Epidermal melanocyte (primary cell): ENCODE measurements at regions not wholly inside any gene's neighbourhood (a gene's known extent, or its start where the extent isn't known, plus 50 kb on each side); places are given as distances from the start of the nearest gene placed in this dataset.
"Not testable (repeated sequence)": the region's sequence is repeated elsewhere in the genome, so short reads cannot be mapped to it uniquely, and the experiment has no call there.

ENCODE experiments used
- DNase-seq: peaks from one replicate; pipeline ENCODE4 v3.0.0; 2011; ENCODE audit warnings: low spot score; ENCODE audit not compliant: insufficient read length

DNA sequence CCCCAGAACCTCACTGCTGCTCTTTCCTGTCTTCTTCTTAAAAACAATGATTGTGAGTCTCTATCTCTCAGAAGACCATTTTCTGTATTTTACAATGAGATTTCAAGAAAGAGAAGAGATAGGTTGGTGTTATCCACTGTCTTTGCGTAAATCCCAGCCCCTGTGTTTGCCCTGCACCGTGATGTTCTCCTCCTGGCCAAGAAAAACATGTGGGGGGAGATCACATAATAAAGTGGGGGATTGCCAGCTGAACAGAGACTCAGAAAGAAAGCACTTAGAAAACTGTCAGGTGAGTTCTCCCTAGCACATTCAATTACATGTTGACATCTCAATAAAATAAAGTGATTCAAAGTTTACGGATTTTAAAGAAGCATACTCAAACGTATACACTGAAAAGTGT, 105.0 kb upstream of the PITRM1 start:
- no peak for DNase-seq

DNA sequence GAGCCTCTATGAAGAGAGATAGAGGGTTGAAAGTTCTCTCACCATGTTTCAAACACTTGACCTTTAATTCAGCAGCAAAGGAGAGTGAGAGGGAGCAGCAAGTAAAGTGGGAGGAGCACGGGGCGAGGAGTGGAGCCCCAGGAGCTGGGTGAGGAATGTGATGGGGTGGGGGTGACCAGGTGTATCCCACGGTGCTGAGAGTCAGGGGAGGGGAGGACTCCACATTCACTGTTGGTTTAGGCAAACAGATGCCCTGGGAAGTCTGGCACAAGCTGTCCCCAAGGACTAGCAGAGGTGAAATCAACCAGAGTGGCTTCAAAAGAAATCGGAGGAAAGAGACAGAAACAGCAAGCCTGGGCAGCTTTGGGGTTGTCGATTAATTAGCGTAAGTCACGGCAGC, 101.8 kb upstream of the PITRM1 start:
- no peak for DNase-seq

DNA sequence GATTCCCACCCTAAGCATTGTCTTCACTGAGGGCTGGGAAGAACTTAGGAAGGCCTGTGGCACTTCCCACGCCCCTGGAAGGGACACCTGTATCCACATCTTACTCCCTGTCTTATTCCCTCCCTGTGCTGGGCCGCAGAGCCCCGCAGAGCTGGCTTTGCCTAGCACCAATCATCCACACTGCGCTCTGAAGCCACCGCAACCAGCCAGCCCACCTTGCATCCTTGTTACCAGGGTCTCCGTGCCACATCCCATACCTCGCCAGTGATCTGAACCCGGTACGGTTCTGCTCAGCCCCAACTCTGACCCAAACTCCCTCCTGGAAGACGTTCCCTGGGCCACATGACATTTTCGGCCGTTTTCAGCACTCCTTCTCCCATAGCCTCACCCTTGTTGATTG, 101.4 kb upstream of the PITRM1 start:
- no peak for DNase-seq

- DNase-seq = no peak
These were observed 99.7 kb upstream of the PITRM1 start for GRCh38 chr10:3272300-3272699.

GRCh38 chr10:3271354-3272115, 99.0 kb upstream of the PITRM1 start:
- DNase-seq = no peak

- DNase-seq = no peak
These were observed 98.2 kb upstream of the PITRM1 start for GRCh38 chr10:3270577-3271316.

DNA sequence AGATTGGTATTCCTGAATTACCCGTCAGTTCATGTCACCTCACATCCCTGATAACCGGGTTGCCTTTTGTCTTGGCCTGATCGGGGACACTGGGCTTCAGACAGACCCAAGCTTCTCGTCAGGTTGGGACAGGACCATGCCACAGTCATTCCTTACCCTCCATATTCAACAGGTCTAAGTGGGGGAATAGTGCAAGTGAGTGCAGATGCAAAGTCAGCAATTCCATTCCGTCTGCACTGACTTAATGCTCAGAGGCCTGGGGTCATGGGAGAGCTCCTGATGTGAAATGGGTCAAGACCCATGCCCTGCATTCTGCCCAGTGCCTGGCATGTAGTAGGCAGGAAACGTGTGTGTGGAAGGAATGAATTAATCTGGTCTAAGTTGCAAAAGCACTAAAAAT, 95.4 kb upstream of the PITRM1 start:
- no peak for DNase-seq

DNA sequence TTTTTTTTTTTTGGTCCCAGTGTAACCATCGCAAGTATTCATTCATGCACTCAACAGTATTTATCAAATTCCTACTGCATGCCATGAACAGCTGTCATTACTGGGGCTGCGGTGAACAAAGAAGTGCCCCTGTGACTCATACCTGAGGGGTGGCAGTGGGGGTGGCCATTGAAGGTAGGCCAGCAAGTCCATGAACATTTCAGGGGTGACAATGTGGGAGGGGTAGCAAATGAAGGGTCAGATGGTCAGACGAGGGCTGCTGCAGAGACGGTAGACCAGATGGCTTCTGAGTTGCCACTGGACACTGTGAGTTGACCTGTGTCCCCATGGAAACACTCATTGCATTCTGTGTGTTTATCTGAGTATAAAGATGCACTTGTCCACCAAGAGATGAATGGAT, 92.5 kb upstream of the PITRM1 start:
- no peak for DNase-seq

- no peak for DNase-seq
These were observed 91.7 kb upstream of the PITRM1 start for GRCh38 chr10:3264161-3264761.

DNA sequence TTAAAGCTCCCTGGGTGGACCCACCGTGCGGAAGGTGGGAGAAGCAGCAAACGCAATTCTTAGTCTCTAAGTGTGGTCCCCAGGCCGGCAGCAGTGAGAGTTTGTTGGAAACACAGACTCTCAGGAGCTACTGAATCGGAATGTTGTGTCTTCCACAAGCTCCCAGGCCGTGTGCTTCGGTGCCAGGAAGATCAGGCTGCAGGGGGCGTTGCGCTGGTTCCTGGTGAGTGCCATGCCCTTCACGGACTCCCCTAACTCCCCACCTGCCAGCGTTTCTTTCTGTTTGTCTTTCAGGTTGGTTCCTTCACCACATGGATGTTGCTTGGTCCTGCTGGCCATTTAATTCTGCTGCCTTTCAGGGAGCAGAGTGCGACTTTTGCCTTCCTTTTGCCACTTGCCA, 91.2 kb upstream of the PITRM1 start:
- DNase-seq = no peak

GRCh38 chr10:3263082-3263481, 90.5 kb upstream of the PITRM1 start:
- DNase-seq = no peak

DNA sequence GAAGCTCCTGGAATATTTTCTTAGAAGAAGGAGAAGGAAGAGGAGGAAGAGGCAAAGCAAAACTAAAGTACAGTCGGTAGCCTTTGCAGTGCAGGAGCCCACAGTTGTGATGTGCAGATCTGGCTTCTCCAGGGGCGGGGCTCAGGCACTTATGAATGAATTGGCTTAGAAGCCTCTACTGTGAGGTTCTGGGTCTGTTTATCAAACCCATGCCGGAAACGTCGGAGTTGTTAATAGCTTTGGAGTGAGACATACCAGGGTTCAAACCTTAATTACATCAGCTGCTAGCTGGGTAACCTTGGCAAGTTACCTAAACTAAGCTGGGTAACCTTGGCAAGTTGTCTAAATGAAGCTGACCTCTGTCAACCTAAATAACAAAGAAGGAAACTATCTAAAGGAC, 89.3 kb upstream of the PITRM1 start:
- no peak for DNase-seq

- no peak for DNase-seq
These were observed 87.7 kb upstream of the PITRM1 start for GRCh38 chr10:3260066-3260834.

DNA sequence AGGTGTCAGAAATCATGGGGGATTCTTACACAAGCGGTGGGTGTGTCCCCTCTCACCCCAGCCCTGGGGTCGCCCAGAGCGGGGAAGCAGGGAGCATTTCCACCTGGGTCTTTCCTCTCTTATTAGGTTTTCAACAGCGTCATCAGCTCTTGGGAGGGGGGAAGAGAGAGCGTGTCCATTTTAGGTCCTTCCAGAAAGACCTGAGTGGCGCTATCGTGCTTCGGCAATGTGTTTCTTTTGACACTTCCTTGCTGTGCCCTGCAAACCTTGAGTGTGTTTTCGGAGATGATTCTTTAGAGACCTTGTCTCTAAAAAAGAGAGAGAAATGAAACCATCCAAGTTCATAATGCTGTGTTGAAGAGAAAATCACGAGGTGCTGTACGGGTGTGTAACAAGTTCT, 86.9 kb upstream of the PITRM1 start:
- no peak for DNase-seq

DNA sequence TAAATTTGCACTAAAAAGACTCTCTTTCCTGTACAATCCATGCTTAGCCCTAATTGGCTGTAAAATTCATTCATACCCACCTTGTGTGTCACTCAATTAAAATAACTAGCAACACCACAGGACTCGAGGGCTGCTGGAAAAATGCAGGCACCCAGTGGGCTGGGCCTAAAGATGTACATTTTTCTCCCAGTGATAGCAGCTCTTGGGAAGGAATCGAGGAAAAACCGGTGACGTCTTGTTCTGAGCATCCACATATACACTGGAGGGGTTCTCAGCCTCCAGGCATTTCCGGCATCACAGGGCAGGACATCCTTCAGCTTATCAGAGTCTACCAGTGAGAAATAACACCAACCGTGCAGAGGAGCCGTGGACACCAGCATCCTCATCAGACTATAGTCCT, 85.8 kb upstream of the PITRM1 start:
- no peak for DNase-seq

GRCh38 chr10:3255616-3256015, 83.0 kb upstream of the PITRM1 start:
- no peak for DNase-seq

GRCh38 chr10:3255075-3255474, 82.5 kb upstream of the PITRM1 start:
- DNase-seq = no peak

DNA sequence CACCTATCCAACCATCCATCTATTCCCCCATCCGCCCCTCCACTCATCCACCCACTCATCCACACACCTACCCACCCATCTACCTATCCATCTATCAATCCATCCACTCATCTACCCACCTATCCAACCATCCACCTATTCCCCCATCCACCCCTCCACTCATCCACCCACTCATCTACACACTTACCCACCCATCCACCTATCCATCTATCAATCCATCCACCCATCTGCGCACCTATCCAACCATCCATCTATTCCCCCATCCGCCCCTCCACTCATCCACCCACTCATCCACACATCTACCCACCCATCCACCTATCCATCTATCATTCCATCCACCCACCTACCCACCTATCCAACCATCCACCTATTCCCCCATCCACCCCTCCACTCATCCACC, 81.4 kb upstream of the PITRM1 start:
- not testable (repeated sequence) for DNase-seq

DNA sequence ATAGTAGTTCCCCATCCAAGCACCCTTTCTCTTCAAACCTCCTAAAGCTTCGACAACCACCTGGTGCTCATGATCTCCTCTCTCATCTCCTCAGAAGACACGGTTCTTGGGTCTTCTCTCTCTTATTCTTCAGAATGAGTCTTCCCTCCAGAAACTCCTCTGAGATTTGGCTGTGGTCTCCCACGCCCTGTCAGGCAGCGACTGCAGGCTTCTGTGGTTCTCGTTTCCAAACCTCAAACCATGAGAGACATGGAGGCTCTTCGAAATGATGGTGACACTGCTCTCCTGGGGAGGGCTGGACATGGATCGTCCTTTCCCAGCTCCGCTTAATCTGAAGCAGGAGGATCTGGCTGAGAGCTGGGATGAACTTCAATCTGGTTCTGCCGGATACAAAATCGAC, 78.6 kb upstream of the PITRM1 start:
- no peak for DNase-seq

DNA sequence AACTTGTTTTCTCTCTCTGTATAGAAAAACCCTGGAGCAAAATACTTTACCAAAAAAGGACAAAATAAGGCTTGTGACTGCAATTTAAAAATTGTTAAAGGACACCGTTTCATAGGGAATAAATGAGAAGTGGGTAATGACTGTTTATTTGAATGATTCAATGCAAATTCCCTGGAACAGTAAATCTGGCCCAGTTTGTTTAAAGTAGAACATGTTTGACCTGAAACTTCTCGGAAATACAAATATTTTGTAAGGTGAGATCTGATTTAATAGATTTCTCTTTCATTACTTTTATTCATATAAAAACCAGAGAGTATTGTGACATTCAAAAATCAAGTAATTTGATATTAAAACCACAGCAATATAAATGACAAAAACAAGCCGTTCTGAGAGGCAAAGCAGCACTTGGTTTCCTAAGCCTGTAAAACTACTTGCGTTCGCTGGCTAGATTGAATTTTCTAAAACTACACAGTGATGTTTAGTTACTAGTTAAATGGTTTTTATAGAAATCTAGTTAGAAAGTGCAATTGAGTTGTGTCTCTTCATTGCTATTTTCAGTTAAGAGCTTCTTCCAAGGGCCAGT, 76.8 kb upstream of the PITRM1 start:
- peak; percentile 32 for DNase-seq

GRCh38 chr10:3248526-3249306, 76.1 kb upstream of the PITRM1 start:
- peak; percentile 78 for DNase-seq
